ENCODE measurements at regions not wholly inside any gene's neighbourhood (a gene's known extent, or its start where the extent isn't known, plus 50 kb on each side); places are given as distances from the start of the nearest gene placed in this dataset.
"Not testable (repeated sequence)": the region's sequence is repeated elsewhere in the genome, so short reads cannot be mapped to it uniquely, and the experiment has no call there.

GRCh38 chr17:71869293-71869692 lies 251.5 kb upstream of the SOX9 start:
- intact Hi-C loops (cut with DNase I) = no loop called here
- Histone ChIP-seq H3K4me1 (no peaks in the 10 kb centered on the region), H3K4me3 (no peak overlapping the region), H3K27ac (no peak overlapping the region), H3K27me3 (ENCODE audit: low read depth) (no peaks in the 10 kb centered on the region), H3K9me3 (no peaks in the 10 kb centered on the region), H3K36me3 (no peaks in the 10 kb centered on the region)
- ATAC-seq (no peak), DNase-seq (no peak)
- no peak for TF ChIP-seq CTCF (IDR thresholded peaks at IDR 0.05)

- Histone ChIP-seq H3K4me3 (no peak overlapping the region), H3K27me3 (ENCODE audit: low read depth) (no peaks in the 10 kb centered on the region), H3K36me3 (no peaks in the 10 kb centered on the region), H3K9me3 (no peaks in the 10 kb centered on the region), H3K27ac (no peak overlapping the region), H3K4me1 (no peaks in the 10 kb centered on the region)
- DNase-seq (no peak), ATAC-seq (no peak)
- intact Hi-C loops (cut with DNase I) = no loop called here
- no peak for TF ChIP-seq CTCF (IDR thresholded peaks at IDR 0.05)
These were observed 250.8 kb upstream of the SOX9 start for GRCh38 chr17:71869841-71870545.

- intact Hi-C loops (cut with DNase I) = no loop called here
- Histone ChIP-seq H3K4me3 (no peak overlapping the region), H3K4me1 (no peaks in the 10 kb centered on the region), H3K27ac (no peak overlapping the region), H3K27me3 (ENCODE audit: low read depth) (no peaks in the 10 kb centered on the region), H3K9me3 (no peaks in the 10 kb centered on the region), H3K36me3 (no peaks in the 10 kb centered on the region)
- no peak for TF ChIP-seq CTCF (IDR thresholded peaks at IDR 0.05)
- no peak for DNase-seq
- no peak for ATAC-seq
These were observed 250.3 kb upstream of the SOX9 start for GRCh38 chr17:71870546-71870862.

DNA sequence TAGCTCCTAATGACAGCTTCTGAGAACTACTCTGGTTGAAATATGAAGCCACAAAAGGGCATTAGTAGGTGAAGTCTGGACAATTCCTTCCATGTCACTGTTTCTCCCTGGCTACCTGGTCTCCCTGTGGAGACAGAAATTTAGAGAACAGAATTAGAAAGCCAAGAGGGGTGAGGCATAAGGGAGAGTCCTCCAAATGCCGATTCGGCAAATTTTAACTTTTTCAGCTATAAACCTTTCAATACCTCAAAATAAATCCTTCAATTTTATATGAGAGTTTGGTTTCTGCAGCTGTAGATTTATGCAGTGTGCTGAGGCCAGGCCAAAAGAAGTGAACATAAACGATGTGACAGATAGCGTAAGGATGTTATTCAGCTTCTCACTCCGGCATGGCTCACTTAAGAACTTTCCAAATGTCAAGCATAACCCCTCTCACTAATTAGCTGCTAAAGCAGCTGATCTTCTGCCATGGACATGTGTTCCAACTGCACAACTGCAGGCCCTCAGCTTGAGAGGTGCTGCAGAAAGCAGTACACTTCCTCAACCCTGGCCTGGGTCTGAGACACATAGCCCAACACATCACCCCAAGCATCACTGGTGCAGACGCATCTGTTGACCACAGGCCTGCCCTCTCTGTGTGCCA lies 247.9 kb upstream of the SOX9 start:
- DNase-seq (no peak), ATAC-seq (peak in 1 of 2 donors; percentile 43)
- TF ChIP-seq CTCF (IDR thresholded peaks at IDR 0.05) = no peak
- no peak overlapping the region for H3K27ac ChIP-seq
- H3K36me3 ChIP-seq = no peaks in the 10 kb centered on the region
- no peaks in the 10 kb centered on the region for H3K9me3 ChIP-seq
- intact Hi-C loops (cut with DNase I) = no loop called here
- no peaks in the 10 kb centered on the region for H3K27me3 ChIP-seq (ENCODE audit: low read depth)
- no peak overlapping the region for H3K4me3 ChIP-seq
- H3K4me1 ChIP-seq = no peaks in the 10 kb centered on the region

DNA sequence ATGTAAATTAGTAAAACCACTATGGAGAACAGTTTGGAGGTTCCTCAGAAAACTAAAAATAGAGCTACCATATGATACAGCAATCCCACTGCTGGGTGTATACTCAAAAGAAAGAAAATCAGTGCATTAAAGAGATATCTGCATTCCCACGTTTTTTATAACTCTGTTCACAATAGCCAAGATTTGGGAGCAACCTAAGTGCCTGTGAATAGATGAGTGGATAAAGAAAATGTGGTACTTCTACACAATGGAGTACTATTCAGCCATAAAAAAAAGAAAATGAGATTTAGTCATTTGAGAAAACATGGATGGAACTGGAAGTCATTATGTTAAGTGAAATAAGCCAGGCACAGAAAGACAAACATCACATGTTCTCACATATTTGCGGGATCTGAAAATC lies 246.0 kb upstream of the SOX9 start:
- H3K4me3 ChIP-seq; H3K36me3 ChIP-seq; H3K27ac ChIP-seq; ATAC-seq; DNase-seq; H3K9me3 ChIP-seq; H3K27me3 ChIP-seq (ENCODE audit: low read depth); intact Hi-C loops (cut with DNase I); H3K4me1 ChIP-seq: not testable (repeated sequence)

- no peak overlapping the region for H3K27ac ChIP-seq
- intact Hi-C loops (cut with DNase I) = no loop called here
- TF ChIP-seq CTCF (IDR thresholded peaks at IDR 0.05) = no peak
- ATAC-seq = no peak
- no peaks in the 10 kb centered on the region for H3K36me3 ChIP-seq
- no peak overlapping the region for H3K4me3 ChIP-seq
- no peaks in the 10 kb centered on the region for H3K9me3 ChIP-seq
- no peaks in the 10 kb centered on the region for H3K27me3 ChIP-seq (ENCODE audit: low read depth)
- H3K4me1 ChIP-seq = no peaks in the 10 kb centered on the region
- DNase-seq = no peak
These were observed 242.5 kb upstream of the SOX9 start for GRCh38 chr17:71878271-71878670.

Data from lower lobe of right lung (tissue), 2 donors.